ENCODE measurements at regions not wholly inside any gene's neighbourhood (a gene's known extent, or its start where the extent isn't known, plus 50 kb on each side); places are given as distances from the start of the nearest gene placed in this dataset.

DNA sequence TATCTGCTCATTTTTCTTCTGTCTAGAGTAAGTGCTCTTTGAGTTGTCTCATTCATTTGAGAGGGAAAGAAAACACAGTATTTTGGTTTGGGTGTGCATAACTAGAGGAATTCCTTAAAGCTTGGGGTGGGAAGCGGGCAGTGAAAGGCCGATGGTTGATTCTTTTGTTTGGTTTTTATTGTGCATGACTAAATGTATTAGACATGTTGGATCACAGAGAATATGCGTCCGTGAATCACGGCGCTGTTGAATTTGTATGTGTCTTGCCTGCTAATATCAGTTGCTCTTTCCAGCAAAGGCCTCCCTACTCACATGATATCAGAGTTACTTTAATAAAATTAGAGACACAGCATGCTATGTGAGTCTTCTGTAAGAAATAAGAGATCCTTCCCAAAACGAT, 180.0 kb downstream of the CHD9NB start:
- H3K4me1 ChIP-seq (replicated peaks; ENCODE audit: insufficient read depth), result no peaks in the 10 kb centered on the region
- H3K9me3 ChIP-seq (ENCODE audit: insufficient read depth, low read depth), result no peaks in the 10 kb centered on the region
- H3K79me2 ChIP-seq (ENCODE audit: low read depth), result no peaks in the 10 kb centered on the region
- no peak overlapping the region for H3K4me2 ChIP-seq
- H3F3A ChIP-seq (ENCODE audit: insufficient read depth, low read depth), result no peaks in the 10 kb centered on the region
- no peak overlapping the region for H3K27ac ChIP-seq
- no peak overlapping the region for H3K4me3 ChIP-seq
- ChIA-PET CTCF (no interaction called here), POLR2A (ENCODE audit: unreplicated experiment) (no interaction called here)
- intact Hi-C loops (cut with micrococcal nuclease; ENCODE audit: unreplicated experiment), result no loop called here
- H3K27me3 ChIP-seq (ENCODE audit: insufficient read depth, low read depth), result no peaks in the 10 kb centered on the region
- TF ChIP-seq, protein P1, sequence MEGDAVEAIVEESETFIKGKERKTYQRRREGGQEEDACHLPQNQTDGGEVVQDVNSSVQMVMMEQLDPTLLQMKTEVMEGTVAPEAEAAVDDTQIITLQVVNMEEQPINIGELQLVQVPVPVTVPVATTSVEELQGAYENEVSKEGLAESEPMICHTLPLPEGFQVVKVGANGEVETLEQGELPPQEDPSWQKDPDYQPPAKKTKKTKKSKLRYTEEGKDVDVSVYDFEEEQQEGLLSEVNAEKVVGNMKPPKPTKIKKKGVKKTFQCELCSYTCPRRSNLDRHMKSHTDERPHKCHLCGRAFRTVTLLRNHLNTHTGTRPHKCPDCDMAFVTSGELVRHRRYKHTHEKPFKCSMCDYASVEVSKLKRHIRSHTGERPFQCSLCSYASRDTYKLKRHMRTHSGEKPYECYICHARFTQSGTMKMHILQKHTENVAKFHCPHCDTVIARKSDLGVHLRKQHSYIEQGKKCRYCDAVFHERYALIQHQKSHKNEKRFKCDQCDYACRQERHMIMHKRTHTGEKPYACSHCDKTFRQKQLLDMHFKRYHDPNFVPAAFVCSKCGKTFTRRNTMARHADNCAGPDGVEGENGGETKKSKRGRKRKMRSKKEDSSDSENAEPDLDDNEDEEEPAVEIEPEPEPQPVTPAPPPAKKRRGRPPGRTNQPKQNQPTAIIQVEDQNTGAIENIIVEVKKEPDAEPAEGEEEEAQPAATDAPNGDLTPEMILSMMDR (conservative IDR thresholded peaks at IDR 0.05), result no peak
- no peak for TF ChIP-seq EZH2 (IDR thresholded peaks at IDR 0.05; ENCODE audit: low read depth)
- BruUV-seq (replicated peaks), result no TSS peak
- H3K36me3 ChIP-seq (ENCODE audit: low read depth), result no peaks in the 10 kb centered on the region
- no peaks in the 10 kb centered on the region for H4K20me1 ChIP-seq (ENCODE audit: insufficient read depth)
- H2AFZ ChIP-seq, result no peak overlapping the region
- no peak for DNase-seq
- no peaks in the 10 kb centered on the region for H3K9me2 ChIP-seq (ENCODE audit: insufficient read depth)

DNA sequence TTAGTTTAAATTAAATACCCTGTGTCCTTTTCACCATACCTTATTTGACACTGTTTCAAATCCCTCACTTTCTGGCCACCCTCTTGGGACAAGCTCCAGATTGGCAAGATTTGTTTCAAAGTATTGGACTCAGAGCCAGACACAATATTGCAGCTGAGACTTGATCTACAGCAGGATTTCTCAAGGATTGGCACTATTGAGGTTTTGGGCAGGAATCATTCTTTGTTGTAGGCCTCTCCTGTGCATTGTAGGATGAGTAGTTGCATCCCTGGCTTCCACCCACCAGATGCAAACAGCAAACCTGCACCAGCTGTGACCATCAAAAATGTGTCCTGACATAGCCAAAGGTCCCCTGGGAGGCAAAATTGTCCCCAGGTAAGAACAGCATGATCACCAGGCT, 181.2 kb downstream of the CHD9NB start:
- TF ChIP-seq EZH2 (IDR thresholded peaks at IDR 0.05; ENCODE audit: low read depth), result no peak
- TF ChIP-seq, protein P1 (conservative IDR thresholded peaks at IDR 0.05), result no peak
- H3K4me3 ChIP-seq, result no peak overlapping the region
- no peaks in the 10 kb centered on the region for H3F3A ChIP-seq (ENCODE audit: insufficient read depth, low read depth)
- no peaks in the 10 kb centered on the region for H3K27me3 ChIP-seq (ENCODE audit: insufficient read depth, low read depth)
- no peaks in the 10 kb centered on the region for H3K4me1 ChIP-seq (replicated peaks; ENCODE audit: insufficient read depth)
- ChIA-PET CTCF (no interaction called here), POLR2A (ENCODE audit: unreplicated experiment) (no interaction called here)
- H3K4me2 ChIP-seq, result no peak overlapping the region
- DNase-seq, result no peak
- no peaks in the 10 kb centered on the region for H4K20me1 ChIP-seq (ENCODE audit: insufficient read depth)
- H3K9me3 ChIP-seq (ENCODE audit: insufficient read depth, low read depth), result no peaks in the 10 kb centered on the region
- H3K36me3 ChIP-seq (ENCODE audit: low read depth), result no peaks in the 10 kb centered on the region
- no peak overlapping the region for H2AFZ ChIP-seq
- intact Hi-C loops (cut with micrococcal nuclease; ENCODE audit: unreplicated experiment), result no loop called here
- BruUV-seq (replicated peaks), result no TSS peak
- no peak overlapping the region for H3K27ac ChIP-seq
- no peaks in the 10 kb centered on the region for H3K9me2 ChIP-seq (ENCODE audit: insufficient read depth)
- H3K79me2 ChIP-seq (ENCODE audit: low read depth), result no peaks in the 10 kb centered on the region

- Histone ChIP-seq H3K4me1 (replicated peaks; ENCODE audit: insufficient read depth) (no peaks in the 10 kb centered on the region), H3K36me3 (ENCODE audit: low read depth) (no peaks in the 10 kb centered on the region), H3K9me3 (ENCODE audit: insufficient read depth, low read depth) (no peaks in the 10 kb centered on the region), H3K4me3 (no peak overlapping the region), H3K9me2 (ENCODE audit: insufficient read depth) (no peaks in the 10 kb centered on the region), H3K4me2 (no peak overlapping the region), H3K79me2 (ENCODE audit: low read depth) (no peaks in the 10 kb centered on the region), H3K27ac (no peak overlapping the region), H3F3A (ENCODE audit: insufficient read depth, low read depth) (no peaks in the 10 kb centered on the region), H2AFZ (no peak overlapping the region), H4K20me1 (ENCODE audit: insufficient read depth) (no peaks in the 10 kb centered on the region), H3K27me3 (ENCODE audit: insufficient read depth, low read depth) (no peaks in the 10 kb centered on the region)
- TF ChIP-seq EZH2 (IDR thresholded peaks at IDR 0.05; ENCODE audit: low read depth), result no peak
- TF ChIP-seq, protein P1 (conservative IDR thresholded peaks at IDR 0.05), result no peak
- DNase-seq, result no peak
- intact Hi-C loops (cut with micrococcal nuclease; ENCODE audit: unreplicated experiment), result no loop called here
- POLR2A ChIA-PET (ENCODE audit: unreplicated experiment), result no interaction called here
- no TSS peak for BruUV-seq (replicated peaks)
- CTCF ChIA-PET, result no interaction called here
These were observed 183.5 kb downstream of the CHD9NB start for GRCh38 chr16:52869243-52869642.

All from PC-9 (cell line).